PC-9 (cell line): ENCODE measurements at regions not wholly inside any gene's neighbourhood (a gene's known extent, or its start where the extent isn't known, plus 50 kb on each side); places are given as distances from the start of the nearest gene placed in this dataset.

Source experiments
- BruUV-seq: library from RNA; stranded (reverse); fragments of 400-500 nt; replicated peaks from 2 replicates; lab custom pipeline; 2021; lab: Mats Ljungman, UMichigan
- CTCF ChIA-PET: fragments of 300-600 bp; sonication (Branson Sonifier 250); formaldehyde crosslinking; loops from one replicate; lab custom pipeline; 2022; ENCODE audit warnings: antibody characterized with exemption; lab: Charles Lee
- POLR2A ChIA-PET: fragments of 300-600 bp; sonication (Branson Sonifier 250); formaldehyde crosslinking; loops from one replicate; lab custom pipeline; 2022; ENCODE audit warnings: antibody characterized with exemption; ENCODE audit not compliant: unreplicated experiment; lab: Charles Lee
- DNase-seq, 2 experiments: peaks; one replicate each; pipeline versions ENCODE4 v3.0.0 to v3.0.0-alpha.2; 2015 to 2022; ENCODE audit warnings: mixed read lengths in 1 of 2
- H2AFZ ChIP-seq: fragments of 200-600 bp; sonication (generic); 2 replicates; pipeline ENCODE4 v1.8.1; 2017; ENCODE audit warnings: antibody characterized with exemption
- H3F3A ChIP-seq: fragments of 200-600 bp; sonication (generic); 2 replicates; pipeline ENCODE4 v1.8.1; 2017; ENCODE audit warnings: antibody characterized with exemption, mild to moderate bottlenecking, low read depth; ENCODE audit not compliant: insufficient read depth
- H3K27ac ChIP-seq: fragments of 200-600 bp; sonication (generic); 2 replicates; pipeline ENCODE4 v1.6.1; 2016; ENCODE audit warnings: mixed run types
- H3K27me3 ChIP-seq: fragments of 200-600 bp; sonication (generic); 2 replicates; pipeline ENCODE4 v1.6.1; 2016; ENCODE audit warnings: low read depth, mixed run types; ENCODE audit not compliant: insufficient read depth
- H3K36me3 ChIP-seq: fragments of 200-600 bp; sonication (generic); 2 replicates; pipeline ENCODE4 v1.6.1; 2016; ENCODE audit warnings: low read depth, mixed run types
- H3K4me1 ChIP-seq: fragments of 200-600 bp; sonication (generic); replicated peaks from 2 replicates; pipeline ENCODE4 v1.6.1; 2016; ENCODE audit warnings: mixed run types; ENCODE audit not compliant: insufficient read depth
- H3K4me2 ChIP-seq: fragments of 200-600 bp; sonication (generic); 2 replicates; pipeline ENCODE4 v1.6.1; 2017; ENCODE audit warnings: mixed run types
- H3K4me3 ChIP-seq: fragments of 200-600 bp; sonication (generic); 2 replicates; pipeline ENCODE4 v1.6.1; 2016; ENCODE audit warnings: mixed run types
- H3K79me2 ChIP-seq: fragments of 200-600 bp; sonication (generic); 2 replicates; pipeline ENCODE4 v1.6.1; 2017; ENCODE audit warnings: low read depth, mixed run types
- H3K9me2 ChIP-seq: fragments of 200-600 bp; sonication (generic); 2 replicates; pipeline ENCODE4 v1.8.1; 2017; ENCODE audit warnings: mild to moderate bottlenecking; ENCODE audit not compliant: insufficient read depth
- H3K9me3 ChIP-seq: fragments of 200-600 bp; sonication (generic); 2 replicates; pipeline ENCODE4 v1.8.1; 2016; ENCODE audit warnings: low read depth; ENCODE audit not compliant: insufficient read depth
- H4K20me1 ChIP-seq: fragments of 200-600 bp; sonication (generic); 2 replicates; pipeline ENCODE4 v1.8.1; 2017; ENCODE audit not compliant: insufficient read depth
- EZH2 ChIP-seq: fragments of 200-600 bp; sonication (generic); IDR thresholded peaks from 2 replicates; pipeline ENCODE4 v1.8.0; 2017; ENCODE audit warnings: antibody characterized with exemption, low read depth
- intact Hi-C: fragments of 100-400 bp; cut with micrococcal nuclease; formaldehyde crosslinking; loops from one replicate; pipeline ENCODE4 v1.10.0; 2022; ENCODE audit not compliant: unreplicated experiment
- TF ChIP-seq, protein P1 (sequence below): fragments of 200-600 bp; sonication (generic); conservative IDR thresholded peaks from 2 replicates; pipeline ENCODE4 v1.6.1; 2017; ENCODE audit warnings: mixed run types, antibody characterized with exemption, mild to moderate bottlenecking, moderate library complexity

DNA sequence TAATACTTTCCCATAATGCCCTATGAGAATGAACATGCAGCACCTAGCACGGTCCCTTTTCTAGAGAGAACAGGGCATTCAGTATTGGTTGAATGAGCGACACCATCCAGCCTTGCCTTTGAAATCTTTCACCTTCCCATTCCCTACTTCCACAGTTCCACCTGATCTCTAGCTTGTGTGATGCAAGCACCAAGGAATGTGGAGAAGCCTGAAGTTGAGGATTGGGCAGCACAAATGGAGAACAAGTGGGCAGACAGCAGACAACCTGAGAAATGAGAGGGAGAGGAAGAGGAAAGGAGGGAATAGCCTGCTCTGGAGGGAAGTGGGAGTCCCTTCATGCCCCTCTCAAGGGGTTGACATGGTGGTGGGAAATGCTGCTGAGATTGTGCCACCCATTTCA is 365.1 kb upstream of the CXorf51A start:
- Histone ChIP-seq H3K4me2 (no peak overlapping the region), H3K4me3 (no peak overlapping the region), H3K4me1 (no peaks in the 10 kb centered on the region), H2AFZ (no peak overlapping the region), H3K9me2 (no peaks in the 10 kb centered on the region), H3F3A (no peaks in the 10 kb centered on the region), H3K79me2 (no peaks in the 10 kb centered on the region), H3K27ac (no peak overlapping the region), H3K9me3 (no peaks in the 10 kb centered on the region), H4K20me1 (no peaks in the 10 kb centered on the region), H3K27me3 (peaks cover 5% of the 10 kb centered on the region; the same call in 1 of the 2 replicates), H3K36me3 (no peaks in the 10 kb centered on the region)
- DNase-seq = no peak
- BruUV-seq = no TSS peak
- intact Hi-C loops = no loop called here
- ChIA-PET CTCF (no interaction called here), POLR2A (no interaction called here)
- TF ChIP-seq, protein P1, sequence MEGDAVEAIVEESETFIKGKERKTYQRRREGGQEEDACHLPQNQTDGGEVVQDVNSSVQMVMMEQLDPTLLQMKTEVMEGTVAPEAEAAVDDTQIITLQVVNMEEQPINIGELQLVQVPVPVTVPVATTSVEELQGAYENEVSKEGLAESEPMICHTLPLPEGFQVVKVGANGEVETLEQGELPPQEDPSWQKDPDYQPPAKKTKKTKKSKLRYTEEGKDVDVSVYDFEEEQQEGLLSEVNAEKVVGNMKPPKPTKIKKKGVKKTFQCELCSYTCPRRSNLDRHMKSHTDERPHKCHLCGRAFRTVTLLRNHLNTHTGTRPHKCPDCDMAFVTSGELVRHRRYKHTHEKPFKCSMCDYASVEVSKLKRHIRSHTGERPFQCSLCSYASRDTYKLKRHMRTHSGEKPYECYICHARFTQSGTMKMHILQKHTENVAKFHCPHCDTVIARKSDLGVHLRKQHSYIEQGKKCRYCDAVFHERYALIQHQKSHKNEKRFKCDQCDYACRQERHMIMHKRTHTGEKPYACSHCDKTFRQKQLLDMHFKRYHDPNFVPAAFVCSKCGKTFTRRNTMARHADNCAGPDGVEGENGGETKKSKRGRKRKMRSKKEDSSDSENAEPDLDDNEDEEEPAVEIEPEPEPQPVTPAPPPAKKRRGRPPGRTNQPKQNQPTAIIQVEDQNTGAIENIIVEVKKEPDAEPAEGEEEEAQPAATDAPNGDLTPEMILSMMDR = no peak
- no peak for TF ChIP-seq EZH2

DNA sequence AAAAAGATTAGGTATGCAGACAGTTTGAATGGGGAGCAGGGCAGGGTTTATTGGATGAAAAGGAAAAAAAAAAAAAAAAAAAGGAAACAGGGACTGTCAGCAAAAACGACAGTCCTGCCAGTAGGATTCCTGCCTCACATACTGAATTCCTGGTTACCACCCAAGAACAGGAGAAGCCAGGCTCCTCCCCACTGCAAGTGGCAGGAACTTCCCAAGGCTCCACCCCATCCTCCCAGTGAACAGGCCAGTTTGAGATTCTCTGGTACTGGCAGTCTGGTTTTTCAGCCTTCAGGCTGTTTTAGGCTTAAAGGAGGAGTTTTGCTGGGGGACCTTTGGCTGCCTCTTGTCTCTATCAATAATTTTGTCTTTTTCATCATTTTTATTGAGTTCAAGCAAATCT is 360.0 kb upstream of the CXorf51A start:
- no peaks in the 10 kb centered on the region for H4K20me1 ChIP-seq
- H3K9me2 ChIP-seq = no peaks in the 10 kb centered on the region
- no peaks in the 10 kb centered on the region for H3K79me2 ChIP-seq
- H3K27me3 ChIP-seq = peaks cover 5% of the 10 kb centered on the region; the same call in 1 of the 2 replicates
- BruUV-seq = no TSS peak
- no peak overlapping the region for H3K4me2 ChIP-seq
- TF ChIP-seq, protein P1 = no peak
- no peak for TF ChIP-seq EZH2
- no peaks in the 10 kb centered on the region for H3K9me3 ChIP-seq
- no peak for DNase-seq
- H2AFZ ChIP-seq = no peak overlapping the region
- POLR2A ChIA-PET = no interaction called here
- H3K27ac ChIP-seq = no peak overlapping the region
- H3F3A ChIP-seq = no peaks in the 10 kb centered on the region
- CTCF ChIA-PET = no interaction called here
- no peaks in the 10 kb centered on the region for H3K36me3 ChIP-seq
- H3K4me1 ChIP-seq = no peaks in the 10 kb centered on the region
- no peak overlapping the region for H3K4me3 ChIP-seq
- intact Hi-C loops = no loop called here

DNA sequence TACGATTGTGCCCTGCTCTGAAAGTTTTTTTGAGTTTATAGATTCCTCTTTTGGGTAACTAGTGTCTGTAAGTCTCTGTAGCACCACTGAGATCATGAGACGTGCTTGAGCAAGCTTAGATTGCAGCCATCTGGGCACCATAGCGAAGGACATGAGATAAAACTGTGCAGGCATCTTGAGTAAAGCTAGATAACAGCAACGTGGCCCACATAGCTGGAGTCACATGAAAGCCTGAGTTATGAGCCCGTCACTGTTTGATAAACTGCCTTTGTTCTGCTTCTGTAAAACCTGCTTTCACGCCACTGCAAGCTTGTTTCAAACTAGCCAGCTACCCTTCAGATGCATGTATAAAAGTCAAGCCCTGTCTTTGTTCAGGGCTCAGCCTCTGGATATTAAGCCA is 359.1 kb upstream of the CXorf51A start:
- POLR2A ChIA-PET = no interaction called here
- no peaks in the 10 kb centered on the region for H3K36me3 ChIP-seq
- H3K4me1 ChIP-seq = no peaks in the 10 kb centered on the region
- intact Hi-C loops = no loop called here
- H3K79me2 ChIP-seq = no peaks in the 10 kb centered on the region
- H3F3A ChIP-seq = no peaks in the 10 kb centered on the region
- peaks cover 5% of the 10 kb centered on the region; the same call in 1 of the 2 replicates for H3K27me3 ChIP-seq
- no peak for DNase-seq
- TF ChIP-seq, protein P1 = no peak
- no peak for TF ChIP-seq EZH2
- no peak overlapping the region for H3K27ac ChIP-seq
- no peak overlapping the region for H3K4me3 ChIP-seq
- BruUV-seq = no TSS peak
- H3K9me3 ChIP-seq = no peaks in the 10 kb centered on the region
- no peaks in the 10 kb centered on the region for H4K20me1 ChIP-seq
- no peaks in the 10 kb centered on the region for H3K9me2 ChIP-seq
- H3K4me2 ChIP-seq = no peak overlapping the region
- CTCF ChIA-PET = no interaction called here
- H2AFZ ChIP-seq = no peak overlapping the region; the same call in 1 of the 2 replicates
